ENCODE measurements at regions not wholly inside any gene's neighbourhood (a gene's known extent, or its start where the extent isn't known, plus 50 kb on each side); places are given as distances from the start of the nearest gene placed in this dataset.

DNA sequence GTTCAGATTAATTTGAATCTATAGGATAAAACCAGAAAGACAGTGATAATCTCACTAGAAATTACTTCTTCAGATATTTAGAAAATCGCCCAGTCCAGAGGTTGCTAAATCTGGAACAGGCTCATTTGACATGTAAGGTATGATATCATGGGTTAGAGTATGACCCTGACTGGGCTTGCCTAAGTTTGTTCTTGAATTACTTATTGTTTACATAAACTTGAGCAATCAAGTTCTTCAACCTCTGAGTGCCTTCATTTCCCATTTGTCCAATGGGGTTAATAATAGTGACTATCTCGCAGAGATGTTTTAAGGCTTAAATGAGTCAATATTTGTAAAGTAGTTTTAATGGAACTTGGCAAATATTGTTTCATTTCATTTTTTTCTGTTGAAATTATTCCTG lies 1947.6 kb upstream of the IGFBP7 start:
- no peaks in the 10 kb centered on the region for H3K9me2 ChIP-seq (replicated peaks; ENCODE audit: low read depth, low read length)
- no peak overlapping the region for H2AFZ ChIP-seq (ENCODE audit: low read length)
- no peaks in the 10 kb centered on the region for H3K79me2 ChIP-seq (ENCODE audit: insufficient read depth, low read length)
- H3K9ac ChIP-seq (ENCODE audit: low read depth, low read length, poor library complexity, severe bottlenecking) = no peak overlapping the region
- no peak overlapping the region for H3K4me2 ChIP-seq (ENCODE audit: low read depth, low read length, poor library complexity, severe bottlenecking)
- H3K36me3 ChIP-seq (ENCODE audit: insufficient read depth, low read length) = no peaks in the 10 kb centered on the region
- H3K4me1 ChIP-seq (ENCODE audit: insufficient read depth, low read length, poor library complexity, severe bottlenecking) = no peaks in the 10 kb centered on the region
- H3K27me3 ChIP-seq (ENCODE audit: insufficient read depth, low read length, poor library complexity, severe bottlenecking) = no peaks in the 10 kb centered on the region
- no peaks in the 10 kb centered on the region for H3K9me3 ChIP-seq (ENCODE audit: insufficient read depth, low read depth, low read length)
- no peaks in the 10 kb centered on the region for H4K20me1 ChIP-seq (ENCODE audit: insufficient read depth, low read length, poor library complexity, severe bottlenecking)
- TF ChIP-seq CTCF (conservative IDR thresholded peaks at IDR 0.05; ENCODE audit: low read length) (no peak), EZH2phosphoT487 (IDR thresholded peaks at IDR 0.05; ENCODE audit: borderline replicate concordance) (no peak)
- H3F3A ChIP-seq (ENCODE audit: low read depth) = no peaks in the 10 kb centered on the region
- H3K4me3 ChIP-seq (ENCODE audit: low read length, poor library complexity, severe bottlenecking) = no peak overlapping the region

DNA sequence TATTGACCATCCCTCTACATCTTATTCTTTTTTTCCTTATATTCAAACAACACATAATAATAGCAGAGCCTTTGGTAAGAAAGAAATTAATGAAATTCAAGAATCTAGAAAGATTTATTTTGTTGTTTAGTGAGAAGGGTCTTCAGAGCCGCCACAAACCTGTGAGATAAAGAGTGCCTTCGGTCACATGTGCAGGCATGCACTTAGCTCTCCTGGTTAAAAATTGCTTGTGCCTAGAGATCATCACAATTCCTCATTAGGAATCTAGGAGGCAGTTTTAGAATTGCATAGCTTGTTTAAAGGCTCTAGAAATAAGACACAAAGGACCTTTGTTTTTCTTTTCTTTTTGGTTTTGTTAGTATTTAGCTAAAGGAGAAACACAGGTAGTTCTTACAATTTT lies 1948.4 kb upstream of the IGFBP7 start:
- H3K9me2 ChIP-seq (replicated peaks; ENCODE audit: low read depth, low read length) = no peaks in the 10 kb centered on the region
- no peaks in the 10 kb centered on the region for H3F3A ChIP-seq (ENCODE audit: low read depth)
- H3K4me1 ChIP-seq (ENCODE audit: insufficient read depth, low read length, poor library complexity, severe bottlenecking) = no peaks in the 10 kb centered on the region
- no peaks in the 10 kb centered on the region for H4K20me1 ChIP-seq (ENCODE audit: insufficient read depth, low read length, poor library complexity, severe bottlenecking)
- no peak overlapping the region for H2AFZ ChIP-seq (ENCODE audit: low read length)
- TF ChIP-seq EZH2phosphoT487 (IDR thresholded peaks at IDR 0.05; ENCODE audit: borderline replicate concordance) (no peak), CTCF (conservative IDR thresholded peaks at IDR 0.05; ENCODE audit: low read length) (no peak)
- no peaks in the 10 kb centered on the region for H3K36me3 ChIP-seq (ENCODE audit: insufficient read depth, low read length)
- no peaks in the 10 kb centered on the region for H3K79me2 ChIP-seq (ENCODE audit: insufficient read depth, low read length)
- no peaks in the 10 kb centered on the region for H3K27me3 ChIP-seq (ENCODE audit: insufficient read depth, low read length, poor library complexity, severe bottlenecking)
- no peak overlapping the region for H3K9ac ChIP-seq (ENCODE audit: low read depth, low read length, poor library complexity, severe bottlenecking)
- no peaks in the 10 kb centered on the region for H3K9me3 ChIP-seq (ENCODE audit: insufficient read depth, low read depth, low read length)
- H3K4me3 ChIP-seq (ENCODE audit: low read length, poor library complexity, severe bottlenecking) = no peak overlapping the region
- H3K4me2 ChIP-seq (ENCODE audit: low read depth, low read length, poor library complexity, severe bottlenecking) = no peak overlapping the region

DNA sequence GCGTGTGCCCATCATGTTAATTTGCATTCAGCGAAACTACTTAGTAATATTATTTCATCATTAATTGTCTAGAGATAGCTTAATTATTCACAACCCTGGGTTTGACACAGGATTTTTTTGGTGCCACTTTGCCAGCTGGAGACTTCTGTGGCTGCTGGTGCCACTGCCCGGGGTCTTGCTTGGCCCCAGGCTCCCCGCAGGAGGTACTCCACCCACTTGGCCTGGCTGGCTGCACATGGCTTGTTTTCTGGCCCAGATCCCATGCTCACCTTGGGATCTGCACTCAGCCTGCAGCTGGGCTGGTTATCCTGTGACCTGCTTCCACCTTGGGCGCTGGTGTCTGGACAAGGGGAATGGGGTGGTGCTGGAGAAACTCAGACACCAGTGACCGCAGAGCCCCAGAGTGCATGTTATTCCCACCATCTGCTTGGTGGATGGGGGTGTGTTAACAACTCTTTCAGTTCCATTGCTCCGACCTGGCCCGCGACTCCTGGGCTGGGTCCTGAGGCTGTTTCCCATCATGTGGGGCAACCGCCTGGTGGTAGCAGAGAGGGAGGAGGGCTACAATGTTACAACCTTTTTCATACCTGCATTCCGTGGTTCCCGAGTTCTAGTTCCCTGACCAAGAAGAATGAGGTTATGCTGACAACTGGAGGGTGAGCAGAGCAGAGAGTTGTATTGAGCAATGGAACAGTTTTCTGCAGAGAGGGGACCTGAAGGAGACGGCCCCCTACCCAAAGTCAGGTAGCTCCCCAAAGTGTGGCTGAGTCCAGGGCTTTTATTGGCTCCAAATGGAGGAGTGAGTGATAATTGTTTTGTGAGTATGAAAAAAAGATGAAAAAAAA lies 1950.0 kb upstream of the IGFBP7 start:
- Histone ChIP-seq H3K4me1 (ENCODE audit: insufficient read depth, low read length, poor library complexity, severe bottlenecking) (no peaks in the 10 kb centered on the region), H3K4me2 (ENCODE audit: low read depth, low read length, poor library complexity, severe bottlenecking) (no peak overlapping the region), H3K9me3 (ENCODE audit: insufficient read depth, low read depth, low read length) (no peaks in the 10 kb centered on the region), H3K9me2 (replicated peaks; ENCODE audit: low read depth, low read length) (no peaks in the 10 kb centered on the region), H3K79me2 (ENCODE audit: insufficient read depth, low read length) (no peaks in the 10 kb centered on the region), H3F3A (ENCODE audit: low read depth) (no peaks in the 10 kb centered on the region), H2AFZ (ENCODE audit: low read length) (no peak overlapping the region), H3K4me3 (ENCODE audit: low read length, poor library complexity, severe bottlenecking) (no peak overlapping the region), H3K27me3 (ENCODE audit: insufficient read depth, low read length, poor library complexity, severe bottlenecking) (no peaks in the 10 kb centered on the region), H4K20me1 (ENCODE audit: insufficient read depth, low read length, poor library complexity, severe bottlenecking) (no peaks in the 10 kb centered on the region), H3K36me3 (ENCODE audit: insufficient read depth, low read length) (no peaks in the 10 kb centered on the region), H3K9ac (ENCODE audit: low read depth, low read length, poor library complexity, severe bottlenecking) (no peak overlapping the region)
- TF ChIP-seq CTCF (conservative IDR thresholded peaks at IDR 0.05; ENCODE audit: low read length) (no peak), EZH2phosphoT487 (IDR thresholded peaks at IDR 0.05; ENCODE audit: borderline replicate concordance) (no peak)
